HFFc6 (cell line): ENCODE measurements at regions not wholly inside any gene's neighbourhood (a gene's known extent, or its start where the extent isn't known, plus 50 kb on each side); places are given as distances from the start of the nearest gene placed in this dataset.
"Not testable (repeated sequence)": the region's sequence is repeated elsewhere in the genome, so short reads cannot be mapped to it uniquely, and the experiment has no call there.

Experiments used
- DNase-seq: peaks from one replicate; pipeline ENCODE4 v3.0.0-alpha.2; 2018
- H3K27ac Mint-ChIP-seq: 2 replicates; pipeline ENCODE4 v1.8.0; 2020; ENCODE audit warnings: mild to moderate bottlenecking, mixed read lengths
- H3K27me3 Mint-ChIP-seq: 2 replicates; pipeline ENCODE4 v1.8.0; 2021; ENCODE audit warnings: mild to moderate bottlenecking, moderate library complexity, mixed read lengths; ENCODE audit not compliant: insufficient read depth
- H3K36me3 Mint-ChIP-seq: 2 replicates; pipeline ENCODE4 v1.8.0; 2021; ENCODE audit warnings: low read depth, mixed read lengths
- H3K4me1 Mint-ChIP-seq: 2 replicates; pipeline ENCODE4 v1.8.0; 2020; ENCODE audit warnings: low read depth, mixed read lengths
- H3K4me3 Mint-ChIP-seq: 2 replicates; pipeline ENCODE4 v1.8.0; 2020; ENCODE audit warnings: mild to moderate bottlenecking, moderate library complexity, mixed read lengths
- H3K9me3 Mint-ChIP-seq: 2 replicates; pipeline ENCODE4 v1.8.0; 2020; ENCODE audit warnings: mild to moderate bottlenecking, mixed read lengths
- TF ChIP-seq, protein P1 (sequence below): fragments of 200-600 bp; sonication (generic); IDR thresholded peaks from 2 replicates; pipeline ENCODE4 v1.5.0; 2021; ENCODE audit warnings: antibody characterized with exemption, mild to moderate bottlenecking

DNA sequence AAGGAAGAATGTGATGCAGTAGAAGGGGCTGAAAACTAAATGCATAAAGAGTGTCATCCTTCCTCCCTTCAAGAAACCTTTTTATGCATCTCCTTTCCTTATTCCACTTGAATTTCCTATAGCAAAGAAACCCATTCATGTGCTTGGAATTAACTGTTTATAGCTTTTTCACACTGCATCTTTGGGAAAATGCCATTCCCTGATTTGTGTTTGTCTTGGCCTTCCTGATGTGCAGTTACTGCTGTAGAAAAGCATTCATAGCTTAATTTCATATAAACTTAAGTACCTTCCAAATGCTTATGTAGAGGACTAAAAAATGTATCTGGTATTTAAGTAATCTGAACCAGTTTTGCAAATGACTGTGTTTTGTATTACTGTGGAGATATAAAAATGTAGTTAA, 61.8 kb downstream of the SDR9C7 start:
- Mint-ChIP-seq H3K27ac (no peak overlapping the region), H3K27me3 (peaks cover 15% of the 10 kb centered on the region), H3K36me3 (peaks cover 3% of the 10 kb centered on the region), H3K4me1 (peaks cover 5% of the 10 kb centered on the region; the same call in 1 of the 2 replicates), H3K9me3 (peaks cover 12% of the 10 kb centered on the region), H3K4me3 (no peak overlapping the region)
- TF ChIP-seq, protein P1, sequence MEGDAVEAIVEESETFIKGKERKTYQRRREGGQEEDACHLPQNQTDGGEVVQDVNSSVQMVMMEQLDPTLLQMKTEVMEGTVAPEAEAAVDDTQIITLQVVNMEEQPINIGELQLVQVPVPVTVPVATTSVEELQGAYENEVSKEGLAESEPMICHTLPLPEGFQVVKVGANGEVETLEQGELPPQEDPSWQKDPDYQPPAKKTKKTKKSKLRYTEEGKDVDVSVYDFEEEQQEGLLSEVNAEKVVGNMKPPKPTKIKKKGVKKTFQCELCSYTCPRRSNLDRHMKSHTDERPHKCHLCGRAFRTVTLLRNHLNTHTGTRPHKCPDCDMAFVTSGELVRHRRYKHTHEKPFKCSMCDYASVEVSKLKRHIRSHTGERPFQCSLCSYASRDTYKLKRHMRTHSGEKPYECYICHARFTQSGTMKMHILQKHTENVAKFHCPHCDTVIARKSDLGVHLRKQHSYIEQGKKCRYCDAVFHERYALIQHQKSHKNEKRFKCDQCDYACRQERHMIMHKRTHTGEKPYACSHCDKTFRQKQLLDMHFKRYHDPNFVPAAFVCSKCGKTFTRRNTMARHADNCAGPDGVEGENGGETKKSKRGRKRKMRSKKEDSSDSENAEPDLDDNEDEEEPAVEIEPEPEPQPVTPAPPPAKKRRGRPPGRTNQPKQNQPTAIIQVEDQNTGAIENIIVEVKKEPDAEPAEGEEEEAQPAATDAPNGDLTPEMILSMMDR = no peak
- no peak for DNase-seq

GRCh38 chr12:56867216-56867615, 67.0 kb downstream of the SDR9C7 start:
- no peak for DNase-seq
- H3K27ac Mint-ChIP-seq = no peak overlapping the region
- H3K4me1 Mint-ChIP-seq = peaks cover 1% of the 10 kb centered on the region; the same call in 1 of the 2 replicates
- TF ChIP-seq, protein P1 = no peak
- H3K9me3 Mint-ChIP-seq = peaks cover 57% of the 10 kb centered on the region
- peaks cover 2% of the 10 kb centered on the region for H3K27me3 Mint-ChIP-seq
- peaks cover 24% of the 10 kb centered on the region for H3K36me3 Mint-ChIP-seq
- H3K4me3 Mint-ChIP-seq = no peak overlapping the region

GRCh38 chr12:56866493-56866892, 67.7 kb downstream of the SDR9C7 start:
- peaks cover 61% of the 10 kb centered on the region for H3K9me3 Mint-ChIP-seq
- TF ChIP-seq, protein P1 = no peak

GRCh38 chr12:56864318-56864717, 69.9 kb downstream of the SDR9C7 start:
- H3K36me3 Mint-ChIP-seq = peaks cover 24% of the 10 kb centered on the region
- H3K4me3 Mint-ChIP-seq = no peak overlapping the region
- no peak overlapping the region for H3K27ac Mint-ChIP-seq
- peaks cover 2% of the 10 kb centered on the region for H3K27me3 Mint-ChIP-seq
- H3K4me1 Mint-ChIP-seq = no peaks in the 10 kb centered on the region
- peaks cover 61% of the 10 kb centered on the region for H3K9me3 Mint-ChIP-seq
- TF ChIP-seq, protein P1 = no peak
- no peak for DNase-seq

More at GRCh38 chr12:56866493-56866892, 67.7 kb downstream of the SDR9C7 start:
- Mint-ChIP-seq H3K27me3 (peaks cover 2% of the 10 kb centered on the region), H3K4me1 (no peaks in the 10 kb centered on the region), H3K27ac (no peak overlapping the region), H3K4me3 (no peak overlapping the region), H3K36me3 (peaks cover 24% of the 10 kb centered on the region)
- DNase-seq = no peak

GRCh38 chr12:56863789-56864188, 70.4 kb downstream of the SDR9C7 start:
- H3K4me3 Mint-ChIP-seq = no peak overlapping the region
- H3K4me1 Mint-ChIP-seq = no peaks in the 10 kb centered on the region
- H3K27ac Mint-ChIP-seq = no peak overlapping the region
- no peak for DNase-seq
- H3K36me3 Mint-ChIP-seq = peaks cover 24% of the 10 kb centered on the region
- TF ChIP-seq, protein P1 = no peak
- H3K27me3 Mint-ChIP-seq = peaks cover 2% of the 10 kb centered on the region
- H3K9me3 Mint-ChIP-seq = peaks cover 61% of the 10 kb centered on the region

DNA sequence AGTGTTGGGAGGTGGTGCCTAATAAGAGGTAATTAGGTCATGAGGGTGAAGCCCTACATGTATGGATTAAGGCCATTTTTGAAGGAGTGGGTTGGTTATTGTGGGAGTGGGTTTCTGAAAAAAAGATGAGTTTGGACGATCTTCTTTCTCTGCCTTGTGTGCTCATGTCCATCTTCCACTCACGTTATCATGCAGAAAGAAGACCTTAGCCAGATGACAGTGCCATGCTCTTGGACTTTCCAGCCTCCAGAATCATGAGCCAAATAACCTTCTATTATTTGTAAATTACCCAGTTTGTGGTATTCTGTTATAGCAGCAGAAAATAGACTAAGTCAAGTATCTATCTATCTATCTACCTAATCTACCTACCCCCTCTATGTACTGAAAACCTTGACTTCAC, 71.9 kb downstream of the SDR9C7 start:
- H3K27ac Mint-ChIP-seq = no peak overlapping the region
- TF ChIP-seq, protein P1 = no peak
- peaks cover 48% of the 10 kb centered on the region for H3K9me3 Mint-ChIP-seq
- DNase-seq = no peak
- H3K4me1 Mint-ChIP-seq = no peaks in the 10 kb centered on the region
- H3K27me3 Mint-ChIP-seq = peaks cover 2% of the 10 kb centered on the region
- no peak overlapping the region for H3K4me3 Mint-ChIP-seq
- H3K36me3 Mint-ChIP-seq = peaks cover 20% of the 10 kb centered on the region

GRCh38 chr12:56853392-56853978, 80.7 kb downstream of the SDR9C7 start:
- H3K27me3 Mint-ChIP-seq, H3K27ac Mint-ChIP-seq, H3K4me3 Mint-ChIP-seq, DNase-seq, H3K4me1 Mint-ChIP-seq, H3K36me3 Mint-ChIP-seq: not testable (repeated sequence)
- H3K9me3 Mint-ChIP-seq = peaks cover 10% of the 10 kb centered on the region
